ENCODE measurements at regions not wholly inside any gene's neighbourhood (a gene's known extent, or its start where the extent isn't known, plus 50 kb on each side); places are given as distances from the start of the nearest gene placed in this dataset.

- H3K9me3 ChIP-seq (ENCODE audit: control insufficient read depth, low read length) = no peaks in the 10 kb centered on the region
- no peaks in the 10 kb centered on the region for H3K36me3 ChIP-seq (ENCODE audit: control insufficient read depth, insufficient read depth, low read length)
- no peaks in the 10 kb centered on the region for H3K27me3 ChIP-seq (replicated peaks; ENCODE audit: control insufficient read depth, insufficient read depth, low read length, poor library complexity, severe bottlenecking)
- no peak overlapping the region for H3K27ac ChIP-seq (ENCODE audit: insufficient read depth, low read length, poor library complexity, severe bottlenecking)
- DNase-seq = no peak
- H3K4me3 ChIP-seq (ENCODE audit: insufficient read depth, low read depth, low read length, poor library complexity, severe bottlenecking) = no peak overlapping the region
- H3K4me1 ChIP-seq (ENCODE audit: control insufficient read depth, insufficient read depth, low read length, poor library complexity, severe bottlenecking) = no peaks in the 10 kb centered on the region
Measured at GRCh38 chr7:98458090-98458875, 57.4 kb upstream of the BAIAP2L1 start.

- H3K27me3 ChIP-seq (replicated peaks; ENCODE audit: control insufficient read depth, insufficient read depth, low read length, poor library complexity, severe bottlenecking) = no peaks in the 10 kb centered on the region
- no peak overlapping the region for H3K4me3 ChIP-seq (ENCODE audit: insufficient read depth, low read depth, low read length, poor library complexity, severe bottlenecking)
- H3K36me3 ChIP-seq (ENCODE audit: control insufficient read depth, insufficient read depth, low read length) = no peaks in the 10 kb centered on the region
- no peak for DNase-seq
- H3K27ac ChIP-seq (ENCODE audit: insufficient read depth, low read length, poor library complexity, severe bottlenecking) = no peak overlapping the region
- H3K9me3 ChIP-seq (ENCODE audit: control insufficient read depth, low read length) = no peaks in the 10 kb centered on the region
- H3K4me1 ChIP-seq (ENCODE audit: control insufficient read depth, insufficient read depth, low read length, poor library complexity, severe bottlenecking) = no peaks in the 10 kb centered on the region
Measured at GRCh38 chr7:98456866-98457265, 56.0 kb upstream of the BAIAP2L1 start.

- no peak overlapping the region for H3K27ac ChIP-seq (ENCODE audit: insufficient read depth, low read length, poor library complexity, severe bottlenecking)
- no peak for DNase-seq
- H3K9me3 ChIP-seq (ENCODE audit: control insufficient read depth, low read length) = no peaks in the 10 kb centered on the region
- no peaks in the 10 kb centered on the region for H3K4me1 ChIP-seq (ENCODE audit: control insufficient read depth, insufficient read depth, low read length, poor library complexity, severe bottlenecking)
- H3K4me3 ChIP-seq (ENCODE audit: insufficient read depth, low read depth, low read length, poor library complexity, severe bottlenecking) = no peak overlapping the region
- no peaks in the 10 kb centered on the region for H3K36me3 ChIP-seq (ENCODE audit: control insufficient read depth, insufficient read depth, low read length)
- H3K27me3 ChIP-seq (replicated peaks; ENCODE audit: control insufficient read depth, insufficient read depth, low read length, poor library complexity, severe bottlenecking) = no peaks in the 10 kb centered on the region
Measured at GRCh38 chr7:98452791-98453190, 51.9 kb upstream of the BAIAP2L1 start.
